BLaER1 (cell line): ENCODE measurements at regions not wholly inside any gene's neighbourhood (a gene's known extent, or its start where the extent isn't known, plus 50 kb on each side); places are given as distances from the start of the nearest gene placed in this dataset.

ENCODE experiments used
- H3K27ac ChIP-seq: shearing (Covaris generic); formaldehyde crosslinking; 2 replicates; pipeline ENCODE4 v1.8.1; 2022
- H3K27me3 ChIP-seq: shearing (Covaris generic); formaldehyde crosslinking; 2 replicates; pipeline ENCODE4 v1.8.1; 2022
- H3K36me3 ChIP-seq: shearing (Covaris generic); formaldehyde crosslinking; 2 replicates; pipeline ENCODE4 v1.8.1; 2022
- H3K4me1 ChIP-seq: shearing (Covaris generic); formaldehyde crosslinking; 2 replicates; pipeline ENCODE4 v1.8.1; 2022
- H3K4me2 ChIP-seq: shearing (Covaris generic); formaldehyde crosslinking; 2 replicates; pipeline ENCODE4 v1.8.1; 2022
- H3K4me3 ChIP-seq: shearing (Covaris generic); formaldehyde crosslinking; 2 replicates; pipeline ENCODE4 v1.8.1; 2022
- H3K9ac ChIP-seq: shearing (Covaris generic); formaldehyde crosslinking; 2 replicates; pipeline ENCODE4 v1.8.1; 2022
- H3K9me3 ChIP-seq: shearing (Covaris generic); formaldehyde crosslinking; 2 replicates; pipeline ENCODE4 v1.8.1; 2022
- H4K20me1 ChIP-seq: shearing (Covaris generic); formaldehyde crosslinking; 2 replicates; pipeline ENCODE4 v1.8.1; 2022
- Cebpa-rat ChIP-seq: shearing (Covaris generic); IDR thresholded peaks from 2 replicates; pipeline ENCODE4 v1.8.1; 2022

DNA sequence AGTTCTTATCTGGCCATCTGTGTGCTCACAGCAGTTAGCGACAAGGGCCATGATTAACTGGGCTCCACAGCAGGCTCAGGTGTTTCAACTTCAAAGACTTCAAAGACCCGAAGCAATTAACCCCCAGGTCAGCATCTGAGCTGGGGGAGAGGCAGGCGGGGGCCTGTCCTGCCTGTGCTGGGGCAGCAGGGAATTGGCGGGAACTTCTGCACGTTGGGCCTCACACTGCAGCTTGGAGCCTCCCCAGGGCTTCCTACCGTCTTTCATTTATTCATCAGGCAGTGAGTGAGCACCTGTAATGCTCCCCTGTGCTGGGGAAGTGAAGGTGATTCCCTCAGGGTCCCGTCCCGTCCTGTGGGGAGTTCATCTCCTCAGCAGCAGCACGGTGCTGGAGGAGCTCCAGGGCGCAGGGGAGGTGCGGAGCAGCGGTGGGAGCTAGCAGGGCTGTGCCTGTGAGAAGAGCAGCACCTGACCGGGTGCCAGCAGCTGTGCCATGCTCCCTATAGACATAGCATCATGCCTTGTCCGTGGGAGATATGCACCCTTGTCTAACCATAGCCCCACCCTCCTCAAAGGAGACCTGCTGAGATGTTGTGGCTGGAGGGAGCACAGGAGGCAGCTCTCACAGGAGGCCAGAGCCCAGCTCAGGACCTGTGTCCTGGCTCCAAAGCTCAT, 51.8 kb upstream of the FRMD1 start:
- Histone ChIP-seq H4K20me1 (no peaks in the 10 kb centered on the region), H3K9ac (no peak overlapping the region), H3K36me3 (no peaks in the 10 kb centered on the region), H3K9me3 (no peaks in the 10 kb centered on the region), H3K4me2 (no peak overlapping the region), H3K4me3 (no peak overlapping the region), H3K27me3 (no peaks in the 10 kb centered on the region), H3K27ac (no peak overlapping the region), H3K4me1 (peaks cover 7% of the 10 kb centered on the region; the same call in 1 of the 2 replicates)
- TF ChIP-seq Cebpa-rat: no peak

DNA sequence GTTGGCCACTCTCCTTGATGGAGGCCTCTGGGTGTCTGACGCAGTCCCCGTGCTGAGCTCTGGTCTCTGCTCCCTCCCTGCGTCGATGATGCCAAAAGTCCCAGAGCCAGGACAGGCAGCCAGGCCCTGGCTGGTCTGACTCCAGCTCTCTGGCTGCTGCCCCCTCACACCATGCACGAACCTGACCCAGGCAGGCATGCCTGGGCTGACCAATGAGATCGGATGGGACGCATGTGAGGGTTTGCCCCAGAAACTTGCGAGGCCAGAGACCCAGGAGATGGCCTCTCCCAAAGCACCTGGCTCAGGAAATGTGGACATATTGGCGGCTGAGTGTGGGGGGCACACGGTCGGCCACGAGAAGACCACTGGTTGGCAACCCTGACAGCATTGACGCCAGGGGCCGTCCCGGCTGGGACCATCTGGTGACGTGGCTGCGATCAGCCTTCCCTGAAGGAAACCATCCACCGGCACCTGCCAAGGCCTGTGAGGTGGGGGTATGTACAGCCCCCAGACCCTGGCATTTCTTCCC, 51.2 kb upstream of the FRMD1 start:
- Histone ChIP-seq H4K20me1 (no peaks in the 10 kb centered on the region), H3K4me3 (no peak overlapping the region), H3K27me3 (no peaks in the 10 kb centered on the region), H3K4me2 (no peak overlapping the region), H3K4me1 (peaks cover 7% of the 10 kb centered on the region; the same call in 1 of the 2 replicates), H3K27ac (no peak overlapping the region), H3K9me3 (no peaks in the 10 kb centered on the region), H3K36me3 (no peaks in the 10 kb centered on the region), H3K9ac (no peak overlapping the region)
- TF ChIP-seq Cebpa-rat: no peak

DNA sequence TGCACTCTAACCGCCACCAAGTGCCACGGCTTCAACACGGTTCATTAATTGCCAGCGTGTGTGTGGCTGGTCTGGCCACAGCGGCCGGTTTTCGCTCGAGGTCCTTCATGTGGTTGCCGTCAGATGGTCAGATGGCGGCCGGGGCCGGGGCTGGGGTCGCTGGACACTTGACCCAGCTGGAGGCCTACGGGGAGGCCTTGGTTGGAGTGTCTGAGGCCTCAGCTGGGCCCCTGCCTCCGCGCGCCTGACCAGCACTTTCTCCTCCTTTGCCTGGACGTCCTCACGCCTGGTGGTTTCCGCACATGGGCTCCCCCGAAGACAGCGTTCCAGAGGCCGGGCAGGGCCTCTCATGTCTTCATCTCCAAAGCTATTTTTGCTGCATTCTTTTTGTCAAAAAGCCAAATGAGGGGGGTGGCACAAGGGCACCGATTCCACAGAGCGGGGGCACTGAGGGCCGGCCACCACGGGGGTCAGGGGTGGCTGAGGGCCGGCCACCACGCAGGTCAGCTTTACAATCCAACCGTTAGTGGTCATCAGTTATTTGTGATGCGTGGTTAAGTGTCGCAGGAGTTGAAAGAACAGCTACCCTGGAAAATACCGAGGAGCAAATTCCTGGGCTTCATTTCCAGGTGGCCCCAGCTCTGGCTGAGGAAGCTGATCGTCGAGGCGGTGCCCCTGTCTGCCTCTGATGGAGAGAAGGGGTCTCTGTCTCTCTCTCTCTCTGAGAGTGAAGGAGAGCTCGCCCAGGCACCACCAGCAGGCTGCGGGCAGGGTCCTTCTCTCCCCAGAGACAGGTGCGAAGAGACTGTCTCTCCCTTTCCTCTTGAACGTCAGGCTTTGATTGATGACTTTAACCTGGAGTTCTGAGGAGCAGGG, 50.5 kb upstream of the FRMD1 start:
- Histone ChIP-seq H3K4me3 (no peak overlapping the region), H3K27me3 (no peaks in the 10 kb centered on the region), H3K36me3 (no peaks in the 10 kb centered on the region), H3K4me1 (peaks cover 4% of the 10 kb centered on the region; the same call in 1 of the 2 replicates), H4K20me1 (no peaks in the 10 kb centered on the region), H3K9ac (no peak overlapping the region), H3K4me2 (no peak overlapping the region), H3K9me3 (no peaks in the 10 kb centered on the region), H3K27ac (no peak overlapping the region)
- no peak for TF ChIP-seq Cebpa-rat

DNA sequence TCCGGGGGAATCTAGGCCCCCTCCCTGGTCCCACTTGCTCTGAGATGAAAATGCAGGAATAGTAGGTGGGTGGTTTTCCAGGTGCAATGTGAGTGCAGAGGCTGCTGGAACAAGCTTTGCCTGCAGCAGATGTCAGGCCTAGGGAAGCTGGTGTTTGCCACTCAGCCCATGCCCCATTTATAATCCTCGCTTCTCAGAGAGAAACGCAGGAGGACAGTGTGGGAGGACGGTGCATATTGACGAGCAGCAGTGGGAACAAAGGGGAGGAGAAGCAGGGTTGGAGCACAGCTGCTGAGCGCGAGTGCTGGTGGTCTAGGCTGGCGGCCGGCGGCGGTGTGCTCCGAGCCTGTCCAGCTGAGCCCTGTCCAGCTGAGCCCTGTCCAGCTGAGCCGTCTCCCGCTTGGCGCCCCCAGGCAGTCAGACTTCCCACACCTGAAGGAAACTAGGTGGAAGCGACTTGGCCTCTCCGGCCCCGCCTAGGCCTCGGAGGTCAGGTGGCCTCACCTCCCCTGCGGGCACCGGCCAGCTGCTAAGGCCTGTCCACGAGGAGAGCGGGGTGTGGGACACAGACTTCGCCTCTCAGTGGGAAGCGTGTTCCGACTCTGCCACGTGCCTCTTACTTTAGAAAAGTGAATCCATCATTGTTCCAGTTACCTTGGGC, 49.7 kb upstream of the FRMD1 start:
- H3K27me3 ChIP-seq: no peaks in the 10 kb centered on the region
- H3K9ac ChIP-seq: no peak overlapping the region
- no peaks in the 10 kb centered on the region for H3K36me3 ChIP-seq
- H3K27ac ChIP-seq: no peak overlapping the region
- no peak overlapping the region for H3K4me2 ChIP-seq
- no peak for TF ChIP-seq Cebpa-rat
- H3K9me3 ChIP-seq: no peaks in the 10 kb centered on the region
- no peaks in the 10 kb centered on the region for H3K4me1 ChIP-seq
- H4K20me1 ChIP-seq: no peaks in the 10 kb centered on the region
- no peak overlapping the region for H3K4me3 ChIP-seq
